ENCODE measurements at regions not wholly inside any gene's neighbourhood (a gene's known extent, or its start where the extent isn't known, plus 50 kb on each side); places are given as distances from the start of the nearest gene placed in this dataset.
"Not testable (repeated sequence)": the region's sequence is repeated elsewhere in the genome, so short reads cannot be mapped to it uniquely, and the experiment has no call there.

- Histone ChIP-seq H3K4me3 (ENCODE audit: low read depth in 2 of 2, low read length in 2 of 2) (no peak overlapping the region), H3K9me3 (ENCODE audit: control insufficient read depth, insufficient read depth, low read depth, low read length) (no peaks in the 10 kb centered on the region), H3K27ac (ENCODE audit: low read length) (no peak overlapping the region), H3K36me3 (ENCODE audit: control insufficient read depth, insufficient read depth, low read length) (no peaks in the 10 kb centered on the region), H3K4me1 (ENCODE audit: control insufficient read depth, insufficient read depth, low read length) (no peaks in the 10 kb centered on the region), H3K27me3 (ENCODE audit: control insufficient read depth, insufficient read depth, low read length) (no peaks in the 10 kb centered on the region)
- ChIA-PET CTCF (no interaction called here), POLR2A (no interaction called here)
- DNase-seq (ENCODE audit: low read depth, low spot score) (no peak), ATAC-seq (no peak)
- in situ Hi-C loops (cut with HindIII; ENCODE audit: low pct_unique_long_range_greater_than_20kb, low sequenced_read_pairs) (no loop called here), intact Hi-C loops (cut with micrococcal nuclease; ENCODE audit: unreplicated experiment) (no loop called here)
- TF ChIP-seq REST (IDR thresholded peaks at IDR 0.05; ENCODE audit: insufficient read depth in 1 of 2, low read depth in 2 of 2, low read length in 1 of 2) (no peak), CTCF (IDR thresholded peaks at IDR 0.05) (no peak), POLR2AphosphoS5 (IDR thresholded peaks at IDR 0.05; ENCODE audit: low read depth, low read length) (no peak), TCF7L2 (IDR thresholded peaks at IDR 0.05; ENCODE audit: low read depth, low read length) (no peak)
- no TSS peak for BruUV-seq (replicated peaks)
These were observed 428.7 kb upstream of the ACVR2A start for GRCh38 chr2:147416099-147416498.

GRCh38 chr2:147414656-147415055, 430.2 kb upstream of the ACVR2A start:
- CTCF ChIA-PET; in situ Hi-C loops (cut with HindIII; ENCODE audit: low pct_unique_long_range_greater_than_20kb, low sequenced_read_pairs); intact Hi-C loops (cut with micrococcal nuclease; ENCODE audit: unreplicated experiment); H3K36me3 ChIP-seq (ENCODE audit: control insufficient read depth, insufficient read depth, low read length); H3K27ac ChIP-seq (ENCODE audit: low read length); H3K4me3 ChIP-seq (ENCODE audit: low read depth in 2 of 2, low read length in 2 of 2); BruUV-seq (replicated peaks); H3K4me1 ChIP-seq (ENCODE audit: control insufficient read depth, insufficient read depth, low read length); POLR2A ChIA-PET; DNase-seq (ENCODE audit: low read depth, low spot score); ATAC-seq; H3K27me3 ChIP-seq (ENCODE audit: control insufficient read depth, insufficient read depth, low read length); H3K9me3 ChIP-seq (ENCODE audit: control insufficient read depth, insufficient read depth, low read depth, low read length): not testable (repeated sequence)

GRCh38 chr2:147408357-147408756, 436.5 kb upstream of the ACVR2A start:
- no peaks in the 10 kb centered on the region for H3K4me1 ChIP-seq (ENCODE audit: control insufficient read depth, insufficient read depth, low read length)
- H3K36me3 ChIP-seq (ENCODE audit: control insufficient read depth, insufficient read depth, low read length), result no peaks in the 10 kb centered on the region
- CTCF ChIA-PET, result no interaction called here
- no TSS peak for BruUV-seq (replicated peaks)
- intact Hi-C loops (cut with micrococcal nuclease; ENCODE audit: unreplicated experiment), result no loop called here
- ATAC-seq (no peak), DNase-seq (ENCODE audit: low read depth, low spot score) (no peak)
- in situ Hi-C loops (cut with HindIII; ENCODE audit: low pct_unique_long_range_greater_than_20kb, low sequenced_read_pairs), result no loop called here
- H3K9me3 ChIP-seq (ENCODE audit: control insufficient read depth, insufficient read depth, low read depth, low read length), result no peaks in the 10 kb centered on the region
- POLR2A ChIA-PET, result no interaction called here
- TF ChIP-seq TCF7L2 (IDR thresholded peaks at IDR 0.05; ENCODE audit: low read depth, low read length) (no peak), POLR2AphosphoS5 (IDR thresholded peaks at IDR 0.05; ENCODE audit: low read depth, low read length) (no peak), REST (IDR thresholded peaks at IDR 0.05; ENCODE audit: insufficient read depth in 1 of 2, low read depth in 2 of 2, low read length in 1 of 2) (no peak)
- H3K4me3 ChIP-seq (ENCODE audit: low read depth in 2 of 2, low read length in 2 of 2), result no peak overlapping the region
- no peaks in the 10 kb centered on the region for H3K27me3 ChIP-seq (ENCODE audit: control insufficient read depth, insufficient read depth, low read length)
- H3K27ac ChIP-seq (ENCODE audit: low read length), result no peak overlapping the region
